ENCODE measurements at regions not wholly inside any gene's neighbourhood (a gene's known extent, or its start where the extent isn't known, plus 50 kb on each side); places are given as distances from the start of the nearest gene placed in this dataset.
"Not testable (repeated sequence)": the region's sequence is repeated elsewhere in the genome, so short reads cannot be mapped to it uniquely, and the experiment has no call there.

DNA sequence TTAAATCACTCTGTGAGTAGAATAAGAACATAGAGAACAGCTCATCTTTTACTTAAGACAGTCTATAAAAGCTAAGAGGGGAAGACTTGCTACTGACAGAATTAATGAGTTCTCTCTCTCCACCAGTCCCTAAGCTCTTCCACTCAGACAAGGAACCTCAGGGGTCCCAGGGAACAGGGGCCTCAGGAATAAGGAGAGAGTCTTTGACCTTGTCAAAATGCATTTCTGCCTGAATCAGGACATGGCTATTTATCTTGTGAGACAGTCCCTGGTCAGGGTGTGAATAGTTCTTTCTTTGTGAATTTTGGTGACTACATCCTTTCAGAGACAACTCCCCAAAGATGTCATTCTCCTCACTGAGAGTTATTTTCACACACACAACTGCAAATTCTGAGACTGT, 218.7 kb upstream of the HS3ST1 start:
- H4K20me1 ChIP-seq (ENCODE audit: insufficient read depth, low read length), result no peaks in the 10 kb centered on the region
- no peaks in the 10 kb centered on the region for H3K4me1 ChIP-seq (ENCODE audit: low read length)
- H3K27me3 ChIP-seq (ENCODE audit: low read depth, low read length), result no peaks in the 10 kb centered on the region
- H3K79me2 ChIP-seq (ENCODE audit: low read length), result no peaks in the 10 kb centered on the region
- no peaks in the 10 kb centered on the region for H3K9me3 ChIP-seq (ENCODE audit: insufficient read depth, low read length)
- no peak overlapping the region for H3K27ac ChIP-seq (ENCODE audit: low read length)
- H2AFZ ChIP-seq (ENCODE audit: low read depth, low read length), result no peak overlapping the region
- H3K9ac ChIP-seq (ENCODE audit: low read length), result no peak overlapping the region
- no peak overlapping the region for H3K4me3 ChIP-seq (ENCODE audit: low read length)
- TF ChIP-seq, protein P1, sequence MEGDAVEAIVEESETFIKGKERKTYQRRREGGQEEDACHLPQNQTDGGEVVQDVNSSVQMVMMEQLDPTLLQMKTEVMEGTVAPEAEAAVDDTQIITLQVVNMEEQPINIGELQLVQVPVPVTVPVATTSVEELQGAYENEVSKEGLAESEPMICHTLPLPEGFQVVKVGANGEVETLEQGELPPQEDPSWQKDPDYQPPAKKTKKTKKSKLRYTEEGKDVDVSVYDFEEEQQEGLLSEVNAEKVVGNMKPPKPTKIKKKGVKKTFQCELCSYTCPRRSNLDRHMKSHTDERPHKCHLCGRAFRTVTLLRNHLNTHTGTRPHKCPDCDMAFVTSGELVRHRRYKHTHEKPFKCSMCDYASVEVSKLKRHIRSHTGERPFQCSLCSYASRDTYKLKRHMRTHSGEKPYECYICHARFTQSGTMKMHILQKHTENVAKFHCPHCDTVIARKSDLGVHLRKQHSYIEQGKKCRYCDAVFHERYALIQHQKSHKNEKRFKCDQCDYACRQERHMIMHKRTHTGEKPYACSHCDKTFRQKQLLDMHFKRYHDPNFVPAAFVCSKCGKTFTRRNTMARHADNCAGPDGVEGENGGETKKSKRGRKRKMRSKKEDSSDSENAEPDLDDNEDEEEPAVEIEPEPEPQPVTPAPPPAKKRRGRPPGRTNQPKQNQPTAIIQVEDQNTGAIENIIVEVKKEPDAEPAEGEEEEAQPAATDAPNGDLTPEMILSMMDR (IDR thresholded peaks at IDR 0.05; ENCODE audit: low read depth, low read length), result no peak
- no peak for TF ChIP-seq EZH2phosphoT487 (IDR thresholded peaks at IDR 0.05; ENCODE audit: low read depth)
- no peak overlapping the region for H3K4me2 ChIP-seq (ENCODE audit: low read length)
- no peaks in the 10 kb centered on the region for H3K36me3 ChIP-seq (replicated peaks; ENCODE audit: low read depth, low read length)

GRCh38 chr4:11643081-11643480, 214.4 kb upstream of the HS3ST1 start:
- H3K36me3 ChIP-seq (replicated peaks; ENCODE audit: low read depth, low read length); H3K4me2 ChIP-seq (ENCODE audit: low read length): not testable (repeated sequence)

GRCh38 chr4:11640584-11640983, 211.9 kb upstream of the HS3ST1 start:
- no peak overlapping the region for H3K4me3 ChIP-seq (ENCODE audit: low read length)
- no peak overlapping the region for H3K27ac ChIP-seq (ENCODE audit: low read length)
- no peaks in the 10 kb centered on the region for H4K20me1 ChIP-seq (ENCODE audit: insufficient read depth, low read length)
- H3K4me2 ChIP-seq (ENCODE audit: low read length), result no peak overlapping the region
- no peaks in the 10 kb centered on the region for H3K79me2 ChIP-seq (ENCODE audit: low read length)
- H3K27me3 ChIP-seq (ENCODE audit: low read depth, low read length), result no peaks in the 10 kb centered on the region
- TF ChIP-seq, protein P1 (IDR thresholded peaks at IDR 0.05; ENCODE audit: low read depth, low read length), result no peak
- TF ChIP-seq EZH2phosphoT487 (IDR thresholded peaks at IDR 0.05; ENCODE audit: low read depth), result no peak
- H3K36me3 ChIP-seq (replicated peaks; ENCODE audit: low read depth, low read length), result no peaks in the 10 kb centered on the region
- no peak overlapping the region for H3K9ac ChIP-seq (ENCODE audit: low read length)
- H3K4me1 ChIP-seq (ENCODE audit: low read length), result no peaks in the 10 kb centered on the region
- H3K9me3 ChIP-seq (ENCODE audit: insufficient read depth, low read length), result no peaks in the 10 kb centered on the region
- H2AFZ ChIP-seq (ENCODE audit: low read depth, low read length), result no peak overlapping the region

More at GRCh38 chr4:11643081-11643480, 214.4 kb upstream of the HS3ST1 start:
- H3K27me3 ChIP-seq (ENCODE audit: low read depth, low read length); H3K4me1 ChIP-seq (ENCODE audit: low read length); H4K20me1 ChIP-seq (ENCODE audit: insufficient read depth, low read length); H2AFZ ChIP-seq (ENCODE audit: low read depth, low read length); H3K79me2 ChIP-seq (ENCODE audit: low read length); H3K4me3 ChIP-seq (ENCODE audit: low read length); H3K27ac ChIP-seq (ENCODE audit: low read length); H3K9ac ChIP-seq (ENCODE audit: low read length); H3K9me3 ChIP-seq (ENCODE audit: insufficient read depth, low read length): not testable (repeated sequence)

DNA sequence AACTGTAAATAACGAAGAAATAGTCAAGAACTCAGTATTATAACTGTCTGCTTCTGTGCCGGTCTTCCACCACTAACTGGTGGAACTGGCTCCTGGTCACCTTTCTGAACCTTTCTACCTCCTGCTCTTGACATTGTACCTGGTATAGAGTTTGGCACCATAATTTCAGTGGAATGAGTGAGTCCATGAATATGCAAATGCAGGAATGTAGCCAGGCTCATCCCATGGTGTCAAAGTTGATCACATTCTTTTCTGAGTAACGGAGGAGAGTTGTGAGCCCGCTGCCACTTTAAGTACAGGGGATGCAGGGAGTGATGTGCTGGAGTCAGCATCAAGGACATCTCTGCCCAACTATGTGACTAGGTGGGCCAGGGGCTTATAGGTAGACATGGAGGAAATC, 207.9 kb upstream of the HS3ST1 start:
- Histone ChIP-seq H3K4me2 (ENCODE audit: low read length) (no peak overlapping the region), H3K36me3 (replicated peaks; ENCODE audit: low read depth, low read length) (no peaks in the 10 kb centered on the region), H3K9me3 (ENCODE audit: insufficient read depth, low read length) (no peaks in the 10 kb centered on the region), H3K79me2 (ENCODE audit: low read length) (no peaks in the 10 kb centered on the region), H3K27ac (ENCODE audit: low read length) (no peak overlapping the region), H3K4me1 (ENCODE audit: low read length) (no peaks in the 10 kb centered on the region), H2AFZ (ENCODE audit: low read depth, low read length) (no peak overlapping the region), H3K4me3 (ENCODE audit: low read length) (no peak overlapping the region), H3K9ac (ENCODE audit: low read length) (no peak overlapping the region), H3K27me3 (ENCODE audit: low read depth, low read length) (no peaks in the 10 kb centered on the region), H4K20me1 (ENCODE audit: insufficient read depth, low read length) (no peaks in the 10 kb centered on the region)
- TF ChIP-seq, protein P1 (IDR thresholded peaks at IDR 0.05; ENCODE audit: low read depth, low read length), result no peak
- no peak for TF ChIP-seq EZH2phosphoT487 (IDR thresholded peaks at IDR 0.05; ENCODE audit: low read depth)

DNA sequence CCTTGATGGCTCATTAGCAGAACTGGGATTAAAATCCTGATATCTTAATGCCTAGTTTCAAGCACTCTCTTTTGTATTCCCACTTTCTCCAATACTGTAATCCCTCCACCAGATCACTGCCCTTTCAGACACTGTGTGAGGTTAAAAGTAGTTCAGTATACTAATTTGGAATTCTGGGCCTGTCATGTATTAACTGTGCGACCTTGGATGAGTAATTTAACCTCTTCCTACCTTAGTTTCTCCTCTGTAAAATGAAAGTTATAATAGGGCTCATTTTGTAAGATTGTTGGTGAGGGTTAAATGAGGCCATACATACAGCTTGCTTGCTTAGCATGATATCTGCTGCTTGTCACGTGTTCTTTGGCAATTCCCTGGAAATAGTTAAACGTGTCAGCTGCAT, 207.3 kb upstream of the HS3ST1 start:
- no peaks in the 10 kb centered on the region for H3K9me3 ChIP-seq (ENCODE audit: insufficient read depth, low read length)
- H3K4me2 ChIP-seq (ENCODE audit: low read length), result no peak overlapping the region

More for the DNA sequence above, 207.3 kb upstream of the HS3ST1 start:
- Histone ChIP-seq H3K9ac (ENCODE audit: low read length) (no peak overlapping the region), H3K4me3 (ENCODE audit: low read length) (no peak overlapping the region), H3K36me3 (replicated peaks; ENCODE audit: low read depth, low read length) (no peaks in the 10 kb centered on the region), H3K4me1 (ENCODE audit: low read length) (no peaks in the 10 kb centered on the region), H4K20me1 (ENCODE audit: insufficient read depth, low read length) (no peaks in the 10 kb centered on the region), H3K27me3 (ENCODE audit: low read depth, low read length) (no peaks in the 10 kb centered on the region), H3K79me2 (ENCODE audit: low read length) (no peaks in the 10 kb centered on the region), H2AFZ (ENCODE audit: low read depth, low read length) (no peak overlapping the region), H3K27ac (ENCODE audit: low read length) (no peak overlapping the region)
- no peak for TF ChIP-seq EZH2phosphoT487 (IDR thresholded peaks at IDR 0.05; ENCODE audit: low read depth)
- TF ChIP-seq, protein P1 (IDR thresholded peaks at IDR 0.05; ENCODE audit: low read depth, low read length), result no peak
